Left colon (tissue), 2 donors: ENCODE measurements at regions not wholly inside any gene's neighbourhood (a gene's known extent, or its start where the extent isn't known, plus 50 kb on each side); places are given as distances from the start of the nearest gene placed in this dataset.
A peak's percentile ranks its signal among the peaks of the same experiment; 100 is the strongest.

ENCODE experiments used
- ATAC-seq: fragments of 200-7000 bp; cut with Tn5 transposase; one replicate; pipeline ENCODE4 v1.9.1; 2020; ENCODE audit warnings: mild to moderate bottlenecking, moderate library complexity
- DNase-seq, 2 donors: peaks; one replicate each; pipeline ENCODE4 v3.0.0-alpha.2; 2020
- intact Hi-C, 2 donors: fragments of 100-400 bp; cut with DNase I in 1 of 2; cut with micrococcal nuclease in 1 of 2; formaldehyde crosslinking; loops; one replicate each; pipeline versions ENCODE4 v1.11.2 to v1.14.0; 2022; cut with DNase I, micrococcal nuclease
- donor health status: DM: no; HTN: no; CAD: no.
- donor health status: DM: yes; HTN: yes; CAD: no.

DNA sequence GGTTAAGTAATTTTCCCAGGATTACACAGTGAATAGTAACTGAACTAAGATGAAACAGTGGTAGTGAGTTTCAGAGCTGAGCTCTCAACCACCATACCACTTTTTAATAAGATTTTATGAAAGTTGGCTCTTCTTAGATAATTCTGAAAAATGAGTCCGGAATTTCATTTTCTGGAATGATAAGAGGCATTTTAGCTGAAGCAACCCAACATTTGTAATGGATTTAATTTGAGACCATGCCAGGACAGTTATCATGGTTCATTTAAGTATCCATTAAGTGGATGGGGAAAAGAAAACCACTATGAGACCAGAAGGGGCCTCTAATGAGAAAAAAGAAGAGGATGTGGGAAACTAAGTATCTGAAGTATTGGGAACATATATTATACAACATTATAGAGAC is 464.7 kb upstream of the C9orf72 start:
- no peak for DNase-seq
- ATAC-seq: no peak
- intact Hi-C loops: no loop called here

DNA sequence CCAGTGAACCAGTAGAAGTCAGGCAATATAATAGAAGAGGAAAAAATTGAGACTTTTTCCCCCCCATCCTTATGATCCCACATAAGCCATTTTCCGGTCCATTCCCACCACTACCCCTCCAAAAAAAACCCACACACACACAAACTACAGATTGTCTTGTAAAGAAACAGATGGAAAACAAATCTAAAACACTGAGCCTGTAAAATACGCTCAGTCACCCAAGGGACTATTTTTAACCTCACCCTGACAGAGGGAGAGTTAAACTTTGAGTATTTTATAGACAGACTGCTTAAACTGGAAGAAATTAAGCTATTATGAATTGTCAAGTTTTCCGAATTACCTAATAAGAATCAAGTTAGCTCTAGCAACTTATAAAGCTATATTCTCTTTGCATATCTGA is 471.8 kb upstream of the C9orf72 start:
- DNase-seq (no peak), ATAC-seq (no peak)
- intact Hi-C loops: no loop called here

DNA sequence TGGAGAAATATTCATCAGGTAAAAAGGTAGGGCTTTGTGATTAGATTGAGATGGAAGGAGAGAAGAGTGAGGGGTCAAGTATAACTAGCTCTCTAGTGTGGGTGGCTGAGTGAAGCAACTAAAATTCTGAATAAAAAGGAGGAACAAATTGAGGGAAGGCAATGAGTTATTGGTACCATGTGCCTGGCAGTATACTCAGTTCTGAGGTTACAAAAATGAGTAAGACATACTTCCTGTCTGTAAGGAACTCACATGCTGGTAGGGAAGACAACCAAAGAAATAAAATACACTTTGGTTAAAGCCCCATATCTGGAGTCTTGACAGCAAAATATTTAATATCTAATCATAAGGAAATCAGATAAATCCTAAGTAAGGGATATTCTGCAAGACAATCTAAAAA is 476.8 kb upstream of the C9orf72 start:
- DNase-seq (no peak), ATAC-seq (no peak)
- intact Hi-C loops: loop anchor here in 1 of 2 donors (10.0 kb wide), 2 partner anchors 55 to 315 kb away; no protein-coding TSS in a partner anchor

DNA sequence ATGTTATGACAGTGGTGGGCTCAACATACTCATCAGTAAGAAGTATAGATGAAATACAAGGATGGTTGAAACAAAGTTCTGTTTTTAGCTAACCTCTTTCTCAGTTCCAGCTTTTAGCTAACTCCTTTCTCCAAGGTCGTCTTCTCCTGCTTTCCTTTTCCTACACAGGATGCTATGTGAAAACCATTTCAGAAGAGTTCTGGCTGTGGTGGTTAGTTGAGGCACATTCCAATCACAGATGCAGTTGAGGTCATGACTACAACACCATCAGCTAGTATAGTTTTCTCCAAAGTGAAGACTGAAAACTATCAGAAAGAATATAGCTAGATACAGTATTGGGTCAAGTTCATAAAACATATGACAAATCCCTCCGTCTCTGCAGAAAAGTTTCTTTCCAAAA is 477.7 kb upstream of the C9orf72 start:
- ATAC-seq: no peak
- intact Hi-C loops: loop anchor here in 1 of 2 donors (10.0 kb wide), 2 partner anchors 56 to 316 kb away; no protein-coding TSS in a partner anchor
- no peak for DNase-seq

DNA sequence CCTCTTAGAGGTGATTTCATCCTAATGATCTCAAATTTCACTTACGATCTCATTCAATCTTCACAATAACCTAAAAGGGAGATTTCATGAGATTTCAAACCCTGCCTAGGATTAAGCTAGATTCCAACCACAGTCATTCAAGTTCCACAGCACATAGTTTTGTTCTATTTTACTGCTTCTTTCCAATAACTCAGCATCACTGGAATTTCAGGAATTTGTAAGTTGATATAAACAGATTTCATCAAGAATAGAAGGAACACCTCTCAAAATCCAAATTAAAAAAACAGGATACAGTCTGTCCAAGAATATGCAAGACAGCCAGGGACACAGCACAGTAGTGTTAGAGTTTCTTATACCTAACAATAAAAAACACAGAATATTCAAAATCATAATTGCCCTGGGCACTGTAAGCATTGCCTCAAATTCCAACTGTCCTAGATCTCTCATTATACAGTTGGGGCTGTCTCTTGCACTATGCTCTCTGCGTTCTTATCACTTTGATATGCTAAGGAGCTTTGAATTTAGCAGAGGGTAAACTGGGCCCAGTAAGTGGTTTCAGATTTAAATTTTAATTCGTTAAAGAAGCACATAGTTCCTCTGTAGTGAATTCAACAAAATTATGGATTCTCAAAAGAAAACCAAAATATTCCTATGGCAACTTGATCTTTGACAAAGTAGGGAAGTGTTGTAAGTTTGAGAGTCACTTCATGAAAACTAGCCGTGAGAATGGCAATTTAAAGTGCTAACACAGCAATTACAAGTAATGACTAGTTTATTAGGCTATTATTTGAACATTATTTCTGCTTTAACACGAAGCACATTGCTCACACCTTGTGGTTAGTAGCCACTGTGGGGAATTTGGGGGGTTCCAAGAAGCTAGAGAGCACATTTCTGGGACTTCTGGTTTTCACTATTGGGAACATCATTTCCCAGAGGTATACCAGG is 478.6 kb upstream of the C9orf72 start:
- intact Hi-C loops: loop anchor here in 1 of 2 donors (10.0 kb wide), 2 partner anchors 57 to 317 kb away; no protein-coding TSS in a partner anchor
- DNase-seq: no peak
- no peak for ATAC-seq

DNA sequence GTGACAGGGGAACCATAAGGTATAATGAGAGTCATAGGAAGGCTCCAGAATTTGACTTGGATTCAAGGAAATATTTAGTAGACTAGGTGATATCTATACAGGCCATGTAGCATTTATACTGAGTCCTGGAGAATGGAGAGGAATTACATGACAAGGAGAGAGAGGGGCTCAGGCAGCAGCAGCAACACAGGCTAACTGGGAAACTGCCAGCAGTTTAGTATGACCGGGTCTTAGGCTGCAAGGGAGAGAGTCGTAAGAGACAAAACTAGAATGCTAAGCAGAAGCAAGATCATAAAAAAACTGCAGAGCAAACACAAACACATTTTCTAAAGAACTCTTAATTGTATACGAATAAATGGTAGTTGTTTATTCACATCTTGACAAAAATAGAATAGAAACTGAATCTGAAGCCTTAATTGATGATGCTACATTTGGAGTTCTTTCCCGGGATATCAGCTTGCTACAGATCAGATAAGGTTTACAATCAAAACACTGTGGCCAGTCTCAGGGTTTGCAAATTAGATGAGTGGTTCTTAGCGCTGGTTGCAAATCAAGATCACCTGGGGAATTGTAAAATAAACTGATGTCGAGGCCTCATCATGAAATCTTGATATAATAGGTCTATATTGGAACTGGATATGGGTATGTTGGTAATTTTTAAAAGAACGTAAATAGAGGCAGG is 480.0 kb upstream of the C9orf72 start:
- no peak for ATAC-seq

DNA sequence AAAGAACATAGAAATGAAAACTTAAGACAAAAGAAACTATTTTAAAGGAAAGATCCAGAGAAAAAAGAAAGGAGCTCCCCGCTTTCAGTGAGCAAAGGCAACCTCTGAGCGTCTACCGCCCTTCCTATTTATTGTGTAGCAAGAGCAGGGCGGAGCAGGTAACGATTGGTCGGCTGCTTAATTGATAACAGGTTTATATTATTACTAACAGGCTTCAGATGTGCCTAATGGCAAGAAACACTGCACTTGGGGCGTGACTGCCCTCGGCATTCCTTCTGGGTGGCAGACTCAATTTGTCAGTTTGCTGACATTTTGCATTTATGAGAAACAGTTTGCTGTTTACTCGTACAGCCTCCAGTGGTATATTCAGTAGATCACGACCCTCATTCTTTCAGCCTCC is 482.7 kb upstream of the C9orf72 start:
- intact Hi-C loops: loop anchor here in 1 of 2 donors (10.0 kb wide), 2 partner anchors 61 to 321 kb away; no protein-coding TSS in a partner anchor
- ATAC-seq (no peak), DNase-seq (no peak)

More for the DNA sequence above, 480.0 kb upstream of the C9orf72 start:
- DNase-seq: no peak
- intact Hi-C loops: loop anchor here in 1 of 2 donors (10.0 kb wide), 2 partner anchors 58 to 318 kb away; no protein-coding TSS in a partner anchor

DNA sequence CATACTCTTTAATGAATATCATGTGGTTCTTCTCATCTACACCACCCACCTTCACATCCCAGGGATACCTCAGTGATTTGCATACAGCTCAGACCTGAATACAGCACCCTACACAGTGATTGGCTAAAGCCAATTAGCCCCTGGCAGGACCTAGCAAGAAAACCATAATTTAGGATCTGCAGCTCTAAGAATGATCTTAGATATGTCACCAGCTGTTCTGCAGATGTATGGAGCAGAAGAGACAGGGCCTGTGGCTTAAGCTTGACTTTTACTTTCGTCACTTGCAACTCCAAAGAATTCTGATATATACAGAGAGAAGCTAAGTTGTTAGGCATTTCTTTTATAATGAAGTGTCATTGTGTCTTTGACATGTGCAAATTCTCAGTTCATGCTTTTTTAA is 483.2 kb upstream of the C9orf72 start:
- no peak for ATAC-seq
- DNase-seq: no peak
- intact Hi-C loops: loop anchor here in 1 of 2 donors (10.0 kb wide), 2 partner anchors 62 to 322 kb away; no protein-coding TSS in a partner anchor

DNA sequence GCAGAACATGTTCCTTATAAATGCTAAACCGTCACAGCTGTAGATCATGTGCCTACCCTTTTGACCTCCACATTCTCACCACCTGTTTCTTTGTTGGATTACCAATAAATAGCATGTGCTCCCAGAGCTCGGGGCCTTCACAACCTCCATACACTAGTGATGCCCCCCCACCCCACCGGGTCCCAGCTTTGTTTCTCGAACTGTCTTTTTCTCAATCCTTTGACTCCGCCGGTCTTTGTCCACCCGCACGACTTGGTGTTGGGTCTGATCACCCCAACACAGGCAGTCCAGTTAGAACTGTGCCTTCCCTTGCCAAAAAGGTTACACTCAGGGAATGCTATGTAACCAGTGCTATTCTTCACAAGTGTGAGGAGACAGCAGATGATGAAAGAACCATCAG is 485.9 kb upstream of the C9orf72 start:
- DNase-seq (no peak), ATAC-seq (no peak)
- intact Hi-C loops: loop anchor here in 1 of 2 donors (10.0 kb wide), 2 partner anchors 64 to 324 kb away; no protein-coding TSS in a partner anchor

DNA sequence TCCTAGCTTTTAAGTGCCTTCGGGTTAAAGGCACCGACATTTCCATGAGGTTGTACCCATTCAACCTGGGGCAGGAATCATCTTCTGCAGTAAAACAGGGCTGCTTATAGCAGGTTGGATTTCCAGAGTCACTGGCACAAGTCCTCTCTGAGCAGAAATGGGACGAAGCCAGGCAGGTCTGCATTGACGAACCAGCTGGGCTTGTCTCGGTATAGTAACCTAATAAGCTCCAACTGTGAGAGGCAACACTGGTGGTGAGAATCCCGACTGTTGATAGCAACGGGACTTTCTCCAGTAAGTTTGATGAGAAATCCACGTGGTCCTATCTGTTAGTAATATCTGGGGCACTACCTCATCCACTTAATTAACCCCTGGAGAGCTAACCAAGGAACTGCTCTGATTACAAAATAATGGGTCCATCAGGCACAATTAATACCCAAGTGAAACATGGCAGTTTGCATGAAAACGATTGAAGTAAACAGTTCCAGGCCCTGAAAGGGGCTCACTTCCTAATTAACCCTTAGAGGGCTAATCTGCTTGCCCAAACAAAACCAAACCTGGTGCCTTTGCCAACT is 491.0 kb upstream of the C9orf72 start:
- intact Hi-C loops: no loop called here
- DNase-seq (no peak), ATAC-seq (no peak)

DNA sequence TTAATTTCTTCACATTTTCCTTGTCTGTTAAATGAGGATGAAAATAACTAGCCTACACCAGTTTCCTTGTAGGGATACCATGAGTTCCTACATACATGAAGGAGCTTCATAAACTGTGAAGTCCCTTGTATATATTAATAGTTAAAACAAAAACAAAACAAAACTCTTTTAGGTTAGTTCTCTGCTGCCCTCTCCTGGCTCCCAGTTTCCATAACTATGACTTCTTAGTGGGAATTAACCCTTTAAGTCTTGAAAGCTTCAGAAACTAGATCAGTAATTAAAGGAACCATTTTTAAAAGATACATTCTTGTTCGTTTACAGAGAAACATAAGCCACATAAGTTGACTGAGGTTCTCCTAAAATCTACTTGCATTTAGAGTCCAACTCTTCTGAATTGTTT is 500.0 kb upstream of the C9orf72 start:
- intact Hi-C loops: loop anchor here in 1 of 2 donors (10.0 kb wide), 1 partner anchor 348 kb away; no protein-coding TSS in a partner anchor

DNA sequence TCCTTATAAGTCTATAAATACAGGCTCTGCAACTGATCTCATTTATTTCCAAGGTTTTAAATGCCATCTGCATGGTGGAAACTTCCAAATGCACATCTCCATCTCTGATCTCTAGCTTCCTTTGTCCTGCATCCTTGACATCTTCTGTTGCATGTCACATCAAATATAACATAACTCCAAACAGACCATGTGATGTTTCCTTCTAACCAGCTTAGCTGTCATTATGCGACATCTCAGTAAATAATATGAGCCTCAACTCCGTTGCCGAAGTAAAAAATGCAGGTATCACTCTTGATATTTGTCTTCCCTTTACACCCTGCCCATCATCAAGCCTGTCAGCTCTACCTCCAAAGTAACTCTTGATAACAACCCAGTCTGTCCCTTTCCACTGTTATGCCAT is 506.4 kb upstream of the C9orf72 start:
- ATAC-seq (no peak), DNase-seq (no peak)
- intact Hi-C loops: loop anchor here in 1 of 2 donors (10.0 kb wide), 1 partner anchor 355 kb away; no protein-coding TSS in a partner anchor

More for the DNA sequence above, 500.0 kb upstream of the C9orf72 start:
- no peak for ATAC-seq
- DNase-seq: peak in 1 of 2 donors; percentile 35

DNA sequence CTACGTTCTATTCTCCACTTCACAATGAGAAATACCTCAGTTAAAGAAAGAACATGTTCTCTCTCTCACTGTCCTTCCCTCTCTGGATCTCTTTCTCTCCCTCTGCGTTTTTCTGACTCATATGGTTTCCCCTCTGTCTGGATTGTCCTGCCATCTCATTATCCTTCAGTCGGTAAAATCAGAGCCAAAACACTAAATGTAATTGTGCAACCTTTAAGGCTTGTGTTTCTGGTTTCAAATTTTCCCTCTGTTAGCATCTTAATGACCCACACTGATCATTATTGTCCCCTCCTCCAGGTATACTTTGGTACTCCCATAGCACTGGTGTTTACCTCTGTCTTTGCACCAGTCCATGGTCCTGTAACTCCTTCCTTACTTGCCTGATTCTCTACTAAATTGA is 509.4 kb upstream of the C9orf72 start:
- intact Hi-C loops: no loop called here
- ATAC-seq (no peak), DNase-seq (no peak)

DNA sequence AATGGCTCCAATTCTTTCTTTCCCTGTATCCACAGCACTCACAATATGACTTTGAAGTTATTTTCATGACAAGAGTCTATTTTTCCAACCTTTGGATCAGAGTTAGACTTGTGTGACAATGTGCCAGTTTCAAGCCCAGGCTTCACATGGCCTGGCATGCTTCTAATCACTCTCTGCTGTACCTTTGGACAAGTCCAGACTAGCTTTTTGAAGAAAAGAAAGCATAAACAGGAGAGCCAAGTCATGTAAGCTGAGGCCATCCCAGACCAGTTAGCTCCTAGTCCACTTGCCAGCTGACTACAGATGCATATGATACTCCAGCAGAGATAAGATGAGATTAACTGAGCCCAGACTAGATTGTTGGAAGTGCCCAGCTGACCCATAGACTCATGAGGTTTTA is 513.6 kb upstream of the C9orf72 start:
- no peak for ATAC-seq
- DNase-seq: no peak
- intact Hi-C loops: no loop called here

DNA sequence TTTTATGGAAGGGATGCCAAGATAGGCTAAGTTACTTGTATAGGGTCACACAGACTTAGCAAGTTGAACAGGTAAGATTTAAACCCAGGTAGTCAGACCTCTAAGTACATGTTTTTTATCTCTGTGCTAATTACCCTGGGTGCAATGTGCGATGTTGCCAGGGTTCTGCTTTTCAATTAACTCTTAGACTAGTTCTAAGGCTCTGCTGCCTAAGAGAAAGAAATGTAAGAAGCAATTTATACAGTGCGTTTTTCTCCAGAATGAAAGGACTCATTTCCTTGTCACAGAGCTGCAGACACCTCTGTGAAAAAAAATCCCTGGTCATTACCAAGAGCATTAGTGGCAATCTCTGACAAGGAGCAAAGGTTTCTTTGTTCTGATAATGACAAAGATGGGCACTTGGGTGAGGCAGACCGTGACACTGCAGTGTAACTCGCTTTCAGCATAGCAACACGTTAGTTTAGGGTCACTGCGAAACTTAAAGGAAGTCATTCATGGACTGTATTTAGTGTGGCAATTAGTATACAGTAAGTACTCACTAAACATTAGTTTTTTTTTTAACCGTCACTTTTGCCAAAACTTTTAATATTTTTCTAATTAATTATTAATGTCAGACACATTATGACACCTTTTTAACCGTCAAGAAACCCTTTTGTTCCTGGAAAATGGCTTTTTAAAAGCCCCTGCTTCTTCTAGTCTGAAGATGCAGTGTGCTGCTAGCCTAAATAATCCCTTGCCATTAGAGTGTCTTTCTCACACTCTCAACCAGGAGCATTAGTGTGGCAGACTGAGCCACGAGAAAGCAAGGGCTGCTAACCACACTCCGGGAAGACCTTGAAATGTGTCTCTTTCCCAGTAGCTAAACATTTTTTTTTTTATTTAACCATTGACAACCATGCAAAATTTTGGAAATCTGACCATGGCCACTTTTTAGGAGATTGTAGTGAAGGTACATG is 520.0 kb upstream of the C9orf72 start:
- ATAC-seq (no peak), DNase-seq (no peak)
- intact Hi-C loops: no loop called here

DNA sequence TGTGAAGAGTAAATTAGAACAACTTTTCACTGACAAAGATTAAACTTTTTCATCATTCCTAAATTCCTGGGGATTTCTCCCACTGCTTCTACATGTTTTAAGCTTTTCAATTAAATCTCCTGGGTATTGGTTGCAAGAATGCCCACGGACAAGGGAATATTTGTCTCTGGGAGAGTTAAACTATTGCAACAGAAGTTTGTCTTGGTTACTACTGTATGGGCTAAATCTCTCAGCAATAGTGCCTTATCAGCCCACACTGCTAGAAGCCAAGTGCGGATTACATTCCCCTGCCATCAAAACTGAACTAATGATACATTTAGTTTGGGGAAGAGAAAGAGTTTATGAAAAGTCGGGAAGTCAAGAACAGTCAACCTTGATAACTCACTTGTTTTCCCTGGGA is 528.2 kb upstream of the C9orf72 start:
- DNase-seq (no peak), ATAC-seq (no peak)
- intact Hi-C loops: no loop called here

DNA sequence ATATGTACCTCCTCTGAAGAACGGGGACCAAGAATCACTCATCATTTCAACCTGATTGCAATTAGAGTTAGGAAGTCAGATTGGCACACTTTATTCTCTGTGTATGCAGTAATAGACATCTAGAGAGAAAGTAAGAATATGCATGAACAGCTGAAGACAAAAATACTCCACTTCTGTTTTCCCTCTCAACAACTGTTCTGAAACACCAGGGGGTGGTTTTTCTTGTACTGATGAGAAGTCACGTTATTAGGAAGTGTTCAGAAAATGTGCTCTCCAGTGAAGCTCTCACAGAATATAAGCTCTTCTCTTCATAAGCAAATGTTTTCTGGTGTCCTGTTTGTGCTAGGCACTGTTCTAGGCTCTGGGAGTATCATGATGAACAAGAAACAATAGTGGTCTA is 531.7 kb upstream of the C9orf72 start:
- DNase-seq (no peak), ATAC-seq (no peak)
- intact Hi-C loops: no loop called here

DNA sequence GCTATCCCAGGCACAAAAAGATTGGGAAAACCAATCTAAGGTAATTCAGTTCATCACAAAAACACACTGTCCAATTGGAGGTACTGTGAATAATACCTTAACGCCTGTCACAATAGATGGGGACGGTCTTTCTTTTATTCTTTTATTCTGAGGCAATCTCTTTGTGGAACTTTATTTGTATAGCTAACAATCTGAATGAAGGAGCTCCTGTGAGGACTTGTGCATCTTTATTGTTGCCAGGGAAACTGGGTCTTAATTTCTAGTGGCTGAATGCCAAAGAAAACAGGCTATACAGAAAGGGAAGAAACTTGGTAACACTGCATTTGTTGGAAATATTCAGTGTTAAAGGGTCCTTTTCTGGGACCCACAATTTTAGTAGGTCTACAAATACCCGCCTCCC is 546.9 kb upstream of the C9orf72 start:
- ATAC-seq (no peak), DNase-seq (no peak)
- intact Hi-C loops: no loop called here
